Left renal pelvis (tissue), 4 donors: ENCODE measurements at regions not wholly inside any gene's neighbourhood (a gene's known extent, or its start where the extent isn't known, plus 50 kb on each side); places are given as distances from the start of the nearest gene placed in this dataset.

Experiments used
- DNase-seq, 4 donors: peaks; one replicate each; pipeline ENCODE4 v3.0.0-alpha.2; 2013; ENCODE audit warnings: low read depth in 4 of 4, low spot score in 3 of 4

- DNase-seq = no peak
Observed at GRCh38 chr1:232386721-232387510, 243.0 kb downstream of the SIPA1L2 start.

- DNase-seq = no peak
Observed at GRCh38 chr1:232386294-232386693, 243.6 kb downstream of the SIPA1L2 start.

DNA sequence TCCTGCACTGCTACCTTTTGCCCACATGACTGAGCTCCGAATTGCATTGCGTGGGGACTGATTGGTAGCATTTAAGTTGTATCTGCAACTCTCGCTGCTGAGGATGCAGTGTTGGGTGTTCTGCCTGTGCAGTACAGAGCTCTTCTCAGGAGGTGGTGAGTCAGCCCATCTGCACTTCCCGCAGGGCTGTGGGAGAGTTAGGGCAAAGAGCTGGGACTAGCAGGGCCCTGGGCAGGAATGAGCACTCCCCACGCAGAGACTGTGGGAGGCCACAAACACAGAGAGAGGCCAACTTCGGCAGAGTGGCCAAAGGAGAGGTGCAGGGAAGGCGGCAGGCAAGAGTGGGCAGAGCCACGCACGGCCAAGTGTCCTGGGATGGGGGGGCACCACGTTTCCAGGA, 244.7 kb downstream of the SIPA1L2 start:
- no peak for DNase-seq

DNA sequence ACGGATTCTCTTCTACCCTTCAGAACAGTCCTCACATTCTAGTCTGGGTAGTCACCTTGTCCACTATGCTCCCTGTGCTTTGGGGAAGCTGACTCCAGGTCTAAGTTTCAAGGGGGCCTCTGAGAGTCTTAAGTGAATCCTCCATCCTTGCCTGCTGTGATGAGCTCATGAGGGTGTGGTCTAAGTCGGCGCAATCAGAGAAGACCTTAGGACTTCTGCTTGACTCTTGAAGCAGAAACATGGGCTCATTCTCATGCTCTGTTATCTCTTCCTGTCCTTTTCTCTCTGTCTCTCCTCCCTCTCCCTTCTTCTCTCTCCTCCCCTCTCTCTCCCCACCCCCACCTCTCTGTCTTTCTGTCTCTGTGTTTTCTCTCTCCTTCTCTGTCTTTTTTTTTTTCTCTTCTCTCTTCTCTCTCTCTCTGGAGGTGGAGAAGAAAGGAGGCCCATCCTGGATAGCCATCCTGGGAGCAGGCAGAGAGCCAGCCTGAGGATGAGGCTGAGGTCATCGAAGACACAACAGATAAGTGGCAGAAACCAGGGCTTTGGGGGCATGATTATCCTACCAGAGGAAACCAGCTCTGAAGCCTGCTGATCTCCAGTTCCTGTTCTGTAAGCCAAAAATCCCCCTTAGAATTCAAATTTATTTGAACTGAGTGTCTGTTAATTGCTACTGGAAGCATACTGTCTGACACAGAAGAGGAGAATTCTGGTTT, 245.6 kb downstream of the SIPA1L2 start:
- no peak for DNase-seq

GRCh38 chr1:232383455-232384123, 246.3 kb downstream of the SIPA1L2 start:
- no peak for DNase-seq

DNA sequence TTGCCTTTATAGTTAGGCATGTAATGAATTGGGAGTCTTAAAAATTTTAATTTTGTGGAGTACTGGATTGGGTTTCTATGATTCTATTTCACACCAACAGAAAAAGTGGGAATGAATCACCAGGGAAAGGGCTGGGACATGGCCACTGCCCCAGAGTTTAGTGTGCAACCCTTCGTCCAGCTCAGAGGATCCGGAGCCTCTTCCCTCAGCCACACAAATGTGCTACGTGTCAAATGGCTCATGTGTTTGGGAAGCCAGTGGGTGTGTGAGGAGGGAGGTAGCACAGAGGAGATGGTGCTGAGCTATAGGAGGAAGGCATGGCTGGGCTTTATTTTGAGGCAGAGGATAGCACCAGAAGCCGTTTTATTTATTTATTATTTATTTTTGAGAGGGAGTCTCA, 247.3 kb downstream of the SIPA1L2 start:
- no peak for DNase-seq

GRCh38 chr1:232381394-232382100, 248.4 kb downstream of the SIPA1L2 start:
- no peak for DNase-seq

DNA sequence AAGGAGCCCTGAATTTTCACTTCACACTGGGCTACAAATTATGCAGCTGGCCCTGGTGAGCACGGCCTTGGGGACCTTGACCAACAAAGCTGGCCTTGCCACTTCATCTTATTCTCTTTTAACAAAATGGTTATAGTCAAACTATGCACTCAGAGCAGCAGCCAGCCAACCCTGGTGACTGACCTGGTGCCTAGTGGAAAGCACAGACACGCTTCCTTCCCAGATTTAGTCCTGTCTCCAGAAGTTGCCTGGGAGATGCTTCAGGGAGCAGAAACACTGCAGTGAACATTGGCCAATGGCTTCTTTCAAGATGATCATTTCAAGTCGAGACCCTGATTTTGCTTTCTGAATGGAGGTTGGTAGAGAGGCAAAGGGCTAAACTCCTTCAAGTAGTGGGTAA, 249.3 kb downstream of the SIPA1L2 start:
- no peak for DNase-seq

- no peak for DNase-seq
Observed at GRCh38 chr1:232380131-232380530, 249.8 kb downstream of the SIPA1L2 start.

- DNase-seq = no peak
Observed at GRCh38 chr1:232379063-232379434, 250.9 kb downstream of the SIPA1L2 start.

- peak in 1 of 4 donors; percentile 57 for DNase-seq
Observed at GRCh38 chr1:232378266-232379062, 251.5 kb downstream of the SIPA1L2 start.

- no peak for DNase-seq
Observed at GRCh38 chr1:232377494-232377770, 252.5 kb downstream of the SIPA1L2 start.

DNA sequence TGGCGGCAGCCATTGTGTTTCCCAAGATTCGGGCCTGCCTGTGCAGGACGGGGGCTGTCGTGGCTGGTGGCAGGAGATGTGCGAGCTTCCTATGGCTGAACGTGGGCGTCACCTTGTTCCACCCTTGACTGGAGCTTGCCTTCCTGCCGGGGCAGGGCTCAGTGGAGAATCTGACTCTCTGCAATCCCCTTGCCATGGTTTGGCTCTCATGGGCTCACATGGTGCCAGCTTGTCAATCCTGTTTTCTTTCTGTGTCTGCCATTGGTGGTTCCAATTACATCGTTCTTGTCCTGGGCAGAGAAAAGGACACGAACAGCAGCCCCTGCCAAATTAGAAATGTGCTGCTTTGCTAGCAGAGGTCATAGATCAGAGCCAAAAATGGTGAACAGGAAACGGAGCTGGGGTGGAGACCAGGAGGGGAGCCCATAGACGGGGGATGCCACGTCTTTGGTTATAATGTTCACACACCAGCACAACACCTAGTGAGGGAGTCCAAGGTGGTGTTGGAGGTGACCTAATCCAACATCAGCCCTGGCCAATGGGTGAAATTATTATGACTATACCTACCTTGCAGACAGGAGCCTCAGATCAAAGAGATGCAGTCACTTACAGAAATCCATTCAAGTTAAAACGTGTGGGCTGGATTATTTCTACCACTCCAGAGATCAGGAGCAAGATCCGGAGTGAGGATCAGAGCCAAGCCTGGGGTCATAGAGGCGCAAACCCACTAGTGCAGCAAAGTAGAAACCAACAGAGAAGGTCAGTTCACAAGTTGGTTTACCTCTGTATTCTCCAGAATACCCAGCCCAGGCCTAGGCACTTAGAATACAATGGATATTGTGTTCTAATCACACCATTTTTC, 253.1 kb downstream of the SIPA1L2 start:
- DNase-seq = no peak

GRCh38 chr1:232372841-232373440, 257.0 kb downstream of the SIPA1L2 start:
- DNase-seq = no peak

- no peak for DNase-seq
Observed at GRCh38 chr1:232372431-232372830, 257.5 kb downstream of the SIPA1L2 start.

GRCh38 chr1:232369451-232370296, 260.3 kb downstream of the SIPA1L2 start:
- DNase-seq = no peak

DNA sequence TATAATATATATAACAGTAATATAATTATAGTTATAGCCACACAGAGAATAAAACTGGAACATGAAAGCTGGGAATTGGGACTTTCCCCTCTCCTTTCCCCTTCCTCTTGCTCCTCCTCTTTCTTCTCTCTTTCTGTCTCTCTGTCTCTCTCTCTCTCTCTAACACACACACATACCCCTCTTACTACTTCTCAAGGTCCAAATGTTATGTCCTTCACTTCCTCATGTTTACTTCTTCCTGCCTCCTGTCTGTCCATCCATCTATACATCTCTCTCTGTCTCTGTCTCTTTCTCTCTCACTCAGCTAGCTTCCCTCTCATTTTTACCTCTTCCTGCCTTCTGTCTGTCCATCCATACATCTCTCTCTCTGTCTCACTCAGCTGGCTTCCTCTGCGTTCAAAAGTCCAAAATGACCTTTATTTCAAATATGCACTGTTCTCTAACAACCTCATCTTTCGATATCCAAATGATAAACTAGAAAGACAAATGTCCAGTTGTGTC, 261.1 kb downstream of the SIPA1L2 start:
- no peak for DNase-seq

DNA sequence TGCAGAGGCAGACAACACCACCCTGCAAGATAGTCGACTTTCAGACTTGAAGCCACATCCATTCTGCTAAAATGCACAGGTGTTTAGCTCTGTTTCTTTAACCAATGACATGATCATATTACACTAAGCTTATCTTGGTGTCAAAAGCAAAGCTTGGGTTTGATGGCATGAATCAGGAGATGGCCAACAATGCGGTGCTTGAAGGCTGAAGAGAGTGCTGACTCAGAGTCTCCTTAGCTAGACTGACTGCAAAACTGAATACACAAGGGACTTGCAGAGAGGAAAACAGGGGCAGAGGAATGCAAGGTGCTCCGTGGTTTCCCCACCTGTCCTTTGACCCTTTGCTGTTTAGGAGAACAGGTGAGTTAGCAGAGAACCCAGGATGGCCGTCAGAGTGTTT, 262.6 kb downstream of the SIPA1L2 start:
- DNase-seq = no peak
